Ectodermal cell (in vitro differentiated cells): ENCODE measurements at regions not wholly inside any gene's neighbourhood (a gene's known extent, or its start where the extent isn't known, plus 50 kb on each side); places are given as distances from the start of the nearest gene placed in this dataset.
"Not testable (repeated sequence)": the region's sequence is repeated elsewhere in the genome, so short reads cannot be mapped to it uniquely, and the experiment has no call there.

Experiments
- H3K27ac ChIP-seq: 2 replicates; pipeline ENCODE4 v1.7.0; 2013; ENCODE audit warnings: mild to moderate bottlenecking, low read depth, low read length; ENCODE audit not compliant: insufficient read depth, poor library complexity, severe bottlenecking
- H3K27me3 ChIP-seq: 2 replicates; pipeline ENCODE4 v1.7.0; 2013; ENCODE audit warnings: mild to moderate bottlenecking, low read length; ENCODE audit not compliant: insufficient read depth, control insufficient read depth, poor library complexity, severe bottlenecking
- H3K36me3 ChIP-seq: one replicate; pipeline ENCODE4 v1.7.0; 2013; ENCODE audit warnings: low read length; ENCODE audit not compliant: control insufficient read depth, insufficient read depth
- H3K4me1 ChIP-seq: one replicate; pipeline ENCODE4 v1.7.0; 2013; ENCODE audit warnings: low read length; ENCODE audit not compliant: control insufficient read depth, insufficient read depth
- H3K4me3 ChIP-seq: 2 replicates; pipeline ENCODE4 v1.7.0; 2013; ENCODE audit warnings: low read depth, low read length, control low read depth; ENCODE audit not compliant: insufficient read depth
- H3K9me3 ChIP-seq: 2 replicates; pipeline ENCODE4 v1.7.0; 2013; ENCODE audit warnings: mild to moderate bottlenecking, low read length, moderate library complexity; ENCODE audit not compliant: control insufficient read depth
- WGBS, 2 experiments: methylation state at CpG; one replicate each; pipeline ENCODE4 v1.1.7; 2013; ENCODE audit warnings: missing lambda C conversion rate in 2 of 2; 5-methylcytosine and 5-hydroxymethylcytosine counted together

- Histone ChIP-seq H3K27ac (no peak overlapping the region), H3K4me3 (no peak overlapping the region), H3K27me3 (no peaks in the 10 kb centered on the region), H3K4me1 (no peaks in the 10 kb centered on the region), H3K36me3 (no peaks in the 10 kb centered on the region), H3K9me3 (peaks cover 13% of the 10 kb centered on the region)
- WGBS, 2 experiments: 83 to 86% methylated on average over 1 of the region's 1 CpG
Observed at GRCh38 chr18:71049893-71050292, 761.0 kb downstream of the SOCS6 start.

GRCh38 chr18:71047882-71048281 is 759.0 kb downstream of the SOCS6 start:
- Histone ChIP-seq H3K27ac (no peak overlapping the region), H3K4me1 (no peaks in the 10 kb centered on the region), H3K27me3 (no peaks in the 10 kb centered on the region), H3K9me3 (peaks cover 13% of the 10 kb centered on the region), H3K36me3 (no peaks in the 10 kb centered on the region), H3K4me3 (no peak overlapping the region)
- 71 to 81% methylated on average over 2 to 4 of the region's 4 CpGs for WGBS, 2 experiments

- H3K27me3 ChIP-seq: no peaks in the 10 kb centered on the region
- 0% methylated on average over 1 of the region's 1 CpG; no CpG with 5 or more reads in 1 of the 2 experiments for WGBS, 2 experiments
Observed at GRCh38 chr18:71045331-71046065, 756.7 kb downstream of the SOCS6 start.

GRCh38 chr18:71040161-71040560 is 751.3 kb downstream of the SOCS6 start:
- Histone ChIP-seq H3K9me3 (peaks cover 5% of the 10 kb centered on the region), H3K4me1 (no peaks in the 10 kb centered on the region), H3K4me3 (no peak overlapping the region), H3K27me3 (no peaks in the 10 kb centered on the region), H3K36me3 (no peaks in the 10 kb centered on the region), H3K27ac (no peak overlapping the region)
- WGBS, 2 experiments: 74 to 82% methylated on average over 4 of the region's 4 CpGs

More at GRCh38 chr18:71045331-71046065, 756.7 kb downstream of the SOCS6 start:
- Histone ChIP-seq H3K4me3 (no peak overlapping the region), H3K9me3 (peaks cover 13% of the 10 kb centered on the region), H3K4me1 (no peaks in the 10 kb centered on the region), H3K27ac (no peak overlapping the region), H3K36me3 (no peaks in the 10 kb centered on the region)

GRCh38 chr18:71038196-71038595 is 749.4 kb downstream of the SOCS6 start:
- H3K36me3 ChIP-seq: no peaks in the 10 kb centered on the region
- WGBS, 2 experiments: 64 to 83% methylated on average over 1 of the region's 1 CpG

GRCh38 chr18:71036783-71037182 is 747.9 kb downstream of the SOCS6 start:
- no peak overlapping the region for H3K27ac ChIP-seq

More at GRCh38 chr18:71038196-71038595, 749.4 kb downstream of the SOCS6 start:
- Histone ChIP-seq H3K4me1 (no peaks in the 10 kb centered on the region), H3K4me3 (no peak overlapping the region), H3K9me3 (peaks cover 7% of the 10 kb centered on the region), H3K27me3 (no peaks in the 10 kb centered on the region), H3K27ac (no peak overlapping the region)

GRCh38 chr18:71031296-71032191 is 742.7 kb downstream of the SOCS6 start:
- not testable (repeated sequence) for H3K27ac ChIP-seq, H3K9me3 ChIP-seq, H3K4me3 ChIP-seq, H3K27me3 ChIP-seq, H3K36me3 ChIP-seq, H3K4me1 ChIP-seq
- 90 to 92% methylated on average over 46 of the region's 46 CpGs for WGBS, 2 experiments

More at GRCh38 chr18:71036783-71037182, 747.9 kb downstream of the SOCS6 start:
- H3K36me3 ChIP-seq: no peaks in the 10 kb centered on the region
- no peaks in the 10 kb centered on the region for H3K27me3 ChIP-seq
- WGBS, 2 experiments: 40 to 67% methylated on average over 1 of the region's 1 CpG
- peaks cover 9% of the 10 kb centered on the region for H3K9me3 ChIP-seq
- no peak overlapping the region for H3K4me3 ChIP-seq
- H3K4me1 ChIP-seq: no peaks in the 10 kb centered on the region

GRCh38 chr18:71030085-71030484 is 741.2 kb downstream of the SOCS6 start:
- H3K4me3 ChIP-seq, H3K4me1 ChIP-seq, H3K27ac ChIP-seq, H3K9me3 ChIP-seq, H3K36me3 ChIP-seq, H3K27me3 ChIP-seq: not testable (repeated sequence)
- 92 to 94% methylated on average over 8 of the region's 8 CpGs for WGBS, 2 experiments

- Histone ChIP-seq H3K4me3 (no peak overlapping the region), H3K36me3 (no peaks in the 10 kb centered on the region), H3K27me3 (no peaks in the 10 kb centered on the region), H3K27ac (no peak overlapping the region), H3K9me3 (peaks cover 7% of the 10 kb centered on the region), H3K4me1 (no peaks in the 10 kb centered on the region)
- 86 to 89% methylated on average over 19 of the region's 19 CpGs for WGBS, 2 experiments
Observed at GRCh38 chr18:71028285-71028762, 739.5 kb downstream of the SOCS6 start.

GRCh38 chr18:71027531-71027930 is 738.7 kb downstream of the SOCS6 start:
- H3K27ac ChIP-seq: no peak overlapping the region
- WGBS, 2 experiments: 83 to 86% methylated on average over 4 of the region's 4 CpGs
- H3K4me3 ChIP-seq: no peak overlapping the region
- H3K27me3 ChIP-seq: no peaks in the 10 kb centered on the region
- no peaks in the 10 kb centered on the region for H3K36me3 ChIP-seq
- peaks cover 7% of the 10 kb centered on the region for H3K9me3 ChIP-seq
- no peaks in the 10 kb centered on the region for H3K4me1 ChIP-seq
